Fibroblast of villous mesenchyme (primary cell): ENCODE measurements at regions not wholly inside any gene's neighbourhood (a gene's known extent, or its start where the extent isn't known, plus 50 kb on each side); places are given as distances from the start of the nearest gene placed in this dataset.

ENCODE experiments used
- DNase-seq: peaks from one replicate; pipeline ENCODE4 v3.0.0-alpha.2; 2010; ENCODE audit warnings: low read depth
- H3K4me3 ChIP-seq: 2 replicates; pipeline ENCODE4 v1.5.1; 2011; ENCODE audit warnings: low read depth, mild to moderate bottlenecking, low read length
- TF ChIP-seq, protein P1 (sequence below): IDR thresholded peaks from 2 replicates; pipeline ENCODE4 v1.5.1; 2012; ENCODE audit warnings: low read depth, mild to moderate bottlenecking, low read length; ENCODE audit not compliant: insufficient read depth

DNA sequence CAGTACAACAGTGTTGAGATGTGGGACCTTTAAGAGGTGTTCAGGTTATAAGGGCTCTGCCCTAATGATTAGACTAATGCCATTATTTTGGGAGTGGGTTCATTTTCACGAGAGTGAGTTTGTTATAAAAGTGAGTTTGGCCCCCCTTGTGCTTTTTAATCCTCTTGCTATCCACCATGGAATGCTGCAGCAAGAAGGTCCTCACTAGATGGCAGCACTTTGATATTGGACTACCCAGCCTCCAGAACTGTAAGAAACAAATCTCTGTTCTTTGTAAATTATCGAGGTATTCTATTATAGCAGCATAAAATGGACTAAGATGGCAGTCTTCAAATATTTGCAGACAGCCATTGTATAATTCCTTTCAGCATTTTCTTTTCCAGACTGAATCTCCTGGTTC, 212.4 kb downstream of the LRRC70 start:
- TF ChIP-seq, protein P1, sequence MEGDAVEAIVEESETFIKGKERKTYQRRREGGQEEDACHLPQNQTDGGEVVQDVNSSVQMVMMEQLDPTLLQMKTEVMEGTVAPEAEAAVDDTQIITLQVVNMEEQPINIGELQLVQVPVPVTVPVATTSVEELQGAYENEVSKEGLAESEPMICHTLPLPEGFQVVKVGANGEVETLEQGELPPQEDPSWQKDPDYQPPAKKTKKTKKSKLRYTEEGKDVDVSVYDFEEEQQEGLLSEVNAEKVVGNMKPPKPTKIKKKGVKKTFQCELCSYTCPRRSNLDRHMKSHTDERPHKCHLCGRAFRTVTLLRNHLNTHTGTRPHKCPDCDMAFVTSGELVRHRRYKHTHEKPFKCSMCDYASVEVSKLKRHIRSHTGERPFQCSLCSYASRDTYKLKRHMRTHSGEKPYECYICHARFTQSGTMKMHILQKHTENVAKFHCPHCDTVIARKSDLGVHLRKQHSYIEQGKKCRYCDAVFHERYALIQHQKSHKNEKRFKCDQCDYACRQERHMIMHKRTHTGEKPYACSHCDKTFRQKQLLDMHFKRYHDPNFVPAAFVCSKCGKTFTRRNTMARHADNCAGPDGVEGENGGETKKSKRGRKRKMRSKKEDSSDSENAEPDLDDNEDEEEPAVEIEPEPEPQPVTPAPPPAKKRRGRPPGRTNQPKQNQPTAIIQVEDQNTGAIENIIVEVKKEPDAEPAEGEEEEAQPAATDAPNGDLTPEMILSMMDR = peak; percentile 23
- no peak for DNase-seq
- no peak overlapping the region for H3K4me3 ChIP-seq

DNA sequence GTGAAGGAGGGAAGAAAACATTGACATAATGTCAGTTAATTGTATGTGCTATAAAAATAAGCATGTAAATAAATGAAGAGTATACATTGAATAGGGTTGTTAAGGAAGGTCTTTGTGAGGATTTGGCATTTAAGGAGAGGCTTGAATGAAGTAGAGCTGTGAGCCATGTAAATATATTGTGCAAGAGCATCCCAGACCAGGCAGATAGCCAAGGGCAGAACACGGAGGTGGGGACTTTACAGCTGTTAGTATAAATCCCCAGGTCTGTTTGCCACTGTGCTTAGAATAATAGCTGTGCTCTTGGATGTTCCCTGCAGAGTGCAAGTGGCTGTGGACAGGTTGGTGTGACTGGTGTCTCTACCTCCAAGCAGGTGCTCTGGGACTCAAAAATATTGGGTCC, 211.7 kb downstream of the LRRC70 start:
- H3K4me3 ChIP-seq = no peak overlapping the region
- DNase-seq = peak; percentile 16
- TF ChIP-seq, protein P1 = no peak

DNA sequence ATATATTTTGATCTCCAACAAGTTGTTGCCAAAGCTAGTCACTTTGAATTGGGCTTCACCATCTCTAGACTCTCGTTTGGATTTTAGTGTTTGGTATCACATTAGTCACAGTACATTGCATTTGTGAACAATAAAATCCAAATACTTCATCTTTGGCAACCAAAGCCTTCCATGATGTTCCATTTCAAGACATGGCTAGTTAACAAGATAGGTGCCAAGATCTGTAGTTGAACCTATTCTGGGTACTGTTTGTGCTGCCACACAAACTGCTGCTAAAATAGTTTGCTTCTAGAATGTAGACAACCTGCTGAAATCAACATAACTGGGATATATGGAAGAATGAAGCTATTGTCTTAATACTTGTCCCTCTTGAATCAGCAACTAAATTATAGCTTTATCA, 207.5 kb downstream of the LRRC70 start:
- H3K4me3 ChIP-seq = no peak overlapping the region
- TF ChIP-seq, protein P1 = no peak
- no peak for DNase-seq

DNA sequence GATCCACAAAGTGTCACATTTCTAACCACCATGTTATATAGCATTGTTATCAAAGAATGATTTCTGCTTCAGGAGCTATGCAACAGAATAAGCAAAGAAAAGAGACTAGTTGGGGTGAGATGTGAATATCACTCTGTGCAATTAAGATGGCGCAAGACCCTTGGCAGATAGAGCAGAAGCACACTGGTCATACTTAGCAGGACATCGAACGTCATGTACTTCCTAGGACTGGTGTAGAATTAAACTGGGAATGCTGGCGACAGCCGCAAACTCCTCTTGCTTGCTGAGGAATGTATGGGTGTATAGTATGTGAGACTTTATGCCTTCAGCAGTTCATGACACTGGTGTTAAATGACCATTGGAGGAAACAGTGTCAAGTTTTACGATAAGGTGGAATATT, 207.0 kb downstream of the LRRC70 start:
- DNase-seq = no peak
- no peak overlapping the region for H3K4me3 ChIP-seq
- TF ChIP-seq, protein P1 = no peak

DNA sequence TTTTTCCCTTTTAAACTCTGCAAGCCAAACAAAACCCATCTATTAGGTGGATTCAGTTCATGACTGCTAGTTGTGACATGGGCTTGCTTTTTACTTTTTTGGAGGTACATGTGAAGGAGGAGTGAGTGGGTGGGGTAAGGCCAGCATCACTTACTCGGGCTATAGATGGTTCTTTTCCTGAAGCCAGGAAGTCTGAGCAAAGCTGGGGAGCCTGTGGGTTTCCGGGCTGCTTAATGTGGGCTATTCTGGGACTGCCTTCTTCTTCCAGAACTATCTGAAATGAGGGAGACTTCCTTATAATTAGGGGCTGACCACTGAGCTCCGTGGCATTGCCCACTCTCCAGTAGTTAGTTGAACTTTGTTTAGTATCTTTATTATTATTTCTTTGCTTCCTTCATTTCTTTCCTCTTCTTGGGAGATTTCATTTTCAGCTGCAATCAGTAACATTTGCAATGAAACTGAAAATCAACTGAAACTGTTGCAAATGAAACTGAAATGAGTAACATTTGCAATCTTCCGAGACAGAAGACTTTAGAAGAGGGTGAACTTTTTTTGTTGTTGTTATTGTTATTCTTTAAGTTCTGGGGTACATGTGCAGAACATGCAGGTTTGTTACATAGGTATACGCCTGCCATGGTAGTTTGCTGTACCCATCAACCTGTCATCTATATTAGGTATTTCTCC, 204.9 kb downstream of the LRRC70 start:
- no peak for DNase-seq
- no peak overlapping the region for H3K4me3 ChIP-seq
- TF ChIP-seq, protein P1 = no peak

DNA sequence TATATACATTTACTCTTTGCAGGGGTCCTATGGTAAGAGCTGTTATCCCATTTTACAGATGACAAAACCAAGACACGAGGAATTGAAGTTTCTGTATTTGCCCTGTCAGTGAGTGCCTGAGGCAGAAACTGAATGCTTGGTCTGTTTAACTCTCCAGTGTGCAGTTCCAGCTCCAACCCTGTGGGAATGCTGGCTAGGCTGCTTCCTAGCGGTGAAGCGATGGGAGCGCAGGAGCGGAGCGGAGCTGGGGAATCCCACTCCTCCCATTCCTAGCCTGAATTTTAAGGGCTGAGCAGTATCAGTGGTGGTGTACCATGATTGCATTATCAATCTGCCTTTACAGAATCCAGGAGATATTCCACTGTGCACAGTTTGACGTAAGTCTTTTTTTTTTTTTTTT, 202.3 kb downstream of the LRRC70 start:
- no peak for DNase-seq
- TF ChIP-seq, protein P1 = no peak
- H3K4me3 ChIP-seq = no peak overlapping the region

DNA sequence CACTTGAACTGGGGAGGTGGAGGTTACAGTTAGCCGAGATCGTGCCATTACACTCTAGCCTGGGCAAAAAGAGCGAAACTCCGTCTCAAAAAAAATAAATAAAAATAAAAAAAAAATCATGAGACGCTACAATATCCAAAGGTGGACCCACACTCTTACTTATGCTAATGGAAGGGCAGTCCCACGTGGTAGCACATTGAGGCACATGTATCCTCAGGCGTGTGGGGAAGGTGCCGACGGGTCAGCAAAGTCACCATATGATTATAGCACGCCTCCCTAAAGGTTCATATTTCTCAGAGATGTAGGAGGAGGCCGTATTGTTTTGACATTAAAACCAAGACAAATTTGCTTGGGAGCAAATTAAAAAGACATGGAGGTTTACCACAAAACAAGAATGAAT, 201.6 kb downstream of the LRRC70 start:
- no peak for DNase-seq
- H3K4me3 ChIP-seq = no peak overlapping the region
- TF ChIP-seq, protein P1 = no peak
